GM12892 (cell line): ENCODE measurements at regions not wholly inside any gene's neighbourhood (a gene's known extent, or its start where the extent isn't known, plus 50 kb on each side); places are given as distances from the start of the nearest gene placed in this dataset.

Source experiments
- POLR2A ChIP-seq: IDR thresholded peaks from 2 replicates; pipeline ENCODE4 v1.6.1; 2011; ENCODE audit warnings: low read depth, low read length, control low read depth
- TAF1 ChIP-seq: IDR thresholded peaks from 2 replicates; pipeline ENCODE4 v1.6.1; 2011; ENCODE audit warnings: low read depth, mild to moderate bottlenecking, control low read depth, low read length, borderline replicate concordance

DNA sequence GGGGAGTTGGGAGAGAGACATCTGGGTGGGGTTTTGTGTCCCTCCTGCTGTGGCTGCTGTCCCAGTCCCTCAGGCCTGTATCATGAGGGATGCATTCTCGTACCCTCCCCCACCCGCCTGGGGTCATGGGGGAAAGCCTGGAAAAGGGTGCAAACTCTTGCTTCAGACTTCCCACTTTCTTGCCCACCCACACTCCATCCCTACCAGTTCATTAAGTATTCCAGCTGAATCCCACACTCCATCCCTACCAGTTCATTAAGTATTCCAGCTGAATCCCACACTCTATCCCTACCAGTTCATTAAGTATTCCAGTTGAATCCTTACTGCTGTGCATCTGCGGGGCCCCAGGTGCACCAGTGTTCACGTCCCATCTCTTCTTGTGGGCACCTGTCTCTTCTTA lies 116.3 kb downstream of the ACAA2 start:
- no peak for TF ChIP-seq TAF1
- no peak for TF ChIP-seq POLR2A
